H54 (cell line): ENCODE measurements at regions not wholly inside any gene's neighbourhood (a gene's known extent, or its start where the extent isn't known, plus 50 kb on each side); places are given as distances from the start of the nearest gene placed in this dataset.
A peak's percentile ranks its signal among the peaks of the same experiment; 100 is the strongest.

ENCODE experiments used
- DNase-seq: peaks from one replicate; pipeline ENCODE4 v3.0.0; 2011; ENCODE audit warnings: low spot score, mixed read lengths; ENCODE audit not compliant: insufficient read length
- FAIRE-seq: peaks from 3 replicates; lab custom pipeline; 2011; peaks lifted over from hg19 to GRCh38; lab: Jason Lieb, UNC
- POLR2A ChIP-seq: IDR thresholded peaks from 2 replicates; pipeline ENCODE4 v1.6.1; 2011; ENCODE audit warnings: low read depth, mild to moderate bottlenecking, low read length

GRCh38 chr17:77001487-77001886 lies 133.3 kb downstream of the MGAT5B start:
- no peak for TF ChIP-seq POLR2A
- FAIRE-seq (no peak), DNase-seq (no peak)

GRCh38 chr17:77002103-77003045 lies 134.2 kb downstream of the MGAT5B start:
- TF ChIP-seq POLR2A: no peak
- peak; percentile 93 for DNase-seq
- no peak for FAIRE-seq

- FAIRE-seq (no peak), DNase-seq (no peak)
- no peak for TF ChIP-seq POLR2A
Observed at GRCh38 chr17:77003699-77004098, 135.5 kb downstream of the MGAT5B start.

GRCh38 chr17:77006971-77007649 lies 133.7 kb upstream of the SEC14L1 start:
- FAIRE-seq (no peak), DNase-seq (no peak)

GRCh38 chr17:77009877-77010276 lies 130.9 kb upstream of the SEC14L1 start:
- DNase-seq: no peak
- TF ChIP-seq POLR2A: no peak
- no peak for FAIRE-seq

More at GRCh38 chr17:77006971-77007649, 133.7 kb upstream of the SEC14L1 start:
- TF ChIP-seq POLR2A: no peak

GRCh38 chr17:77010667-77011066 lies 130.1 kb upstream of the SEC14L1 start:
- FAIRE-seq (no peak), DNase-seq (no peak)
- no peak for TF ChIP-seq POLR2A

GRCh38 chr17:77011173-77012011 lies 129.4 kb upstream of the SEC14L1 start:
- DNase-seq (no peak), FAIRE-seq (no peak)

GRCh38 chr17:77018504-77018903 lies 122.3 kb upstream of the SEC14L1 start:
- DNase-seq (no peak), FAIRE-seq (no peak)
- TF ChIP-seq POLR2A: no peak

More at GRCh38 chr17:77011173-77012011, 129.4 kb upstream of the SEC14L1 start:
- TF ChIP-seq POLR2A: no peak

- FAIRE-seq (no peak), DNase-seq (no peak)
- no peak for TF ChIP-seq POLR2A
Observed at GRCh38 chr17:77019893-77020379, 120.8 kb upstream of the SEC14L1 start.

GRCh38 chr17:77020973-77021372 lies 119.8 kb upstream of the SEC14L1 start:
- FAIRE-seq (no peak), DNase-seq (no peak)
- TF ChIP-seq POLR2A: no peak

- no peak for DNase-seq
- no peak for FAIRE-seq
- TF ChIP-seq POLR2A: no peak
Observed at GRCh38 chr17:77022766-77023165, 118.0 kb upstream of the SEC14L1 start.

GRCh38 chr17:77025781-77026180 lies 115.0 kb upstream of the SEC14L1 start:
- no peak for TF ChIP-seq POLR2A
- FAIRE-seq: no peak
- no peak for DNase-seq

- DNase-seq: no peak
- no peak for FAIRE-seq
- no peak for TF ChIP-seq POLR2A
Observed at GRCh38 chr17:77027271-77027889, 113.4 kb upstream of the SEC14L1 start.
